ENCODE measurements at regions not wholly inside any gene's neighbourhood (a gene's known extent, or its start where the extent isn't known, plus 50 kb on each side); places are given as distances from the start of the nearest gene placed in this dataset.

- no peak for TF ChIP-seq CTCF (IDR thresholded peaks at IDR 0.05; ENCODE audit: insufficient read depth, low read depth, low read length, missing control alignments)
- no peak for DNase-seq (ENCODE audit: low read depth)
- no peak overlapping the region for H3K4me3 ChIP-seq (ENCODE audit: low read length)
Measured at GRCh38 chr4:152098365-152099060, 337.7 kb upstream of the GATB start.

- no peak for TF ChIP-seq CTCF (IDR thresholded peaks at IDR 0.05; ENCODE audit: insufficient read depth, low read depth, low read length, missing control alignments)
- no peak overlapping the region for H3K4me3 ChIP-seq (ENCODE audit: low read length)
- DNase-seq (ENCODE audit: low read depth), result no peak
Measured at GRCh38 chr4:152097371-152097770, 336.6 kb upstream of the GATB start.

GRCh38 chr4:152095701-152096070 lies 334.9 kb upstream of the GATB start:
- peak; percentile 54 for DNase-seq (ENCODE audit: low read depth)
- no peak overlapping the region for H3K4me3 ChIP-seq (ENCODE audit: low read length)
- TF ChIP-seq CTCF (IDR thresholded peaks at IDR 0.05; ENCODE audit: insufficient read depth, low read depth, low read length, missing control alignments), result no peak

- DNase-seq (ENCODE audit: low read depth), result peak; percentile 52
- no peak overlapping the region for H3K4me3 ChIP-seq (ENCODE audit: low read length)
- no peak for TF ChIP-seq CTCF (IDR thresholded peaks at IDR 0.05; ENCODE audit: insufficient read depth, low read depth, low read length, missing control alignments)
Measured at GRCh38 chr4:152094970-152095700, 334.3 kb upstream of the GATB start.

GRCh38 chr4:152091405-152091804 lies 330.6 kb upstream of the GATB start:
- H3K4me3 ChIP-seq (ENCODE audit: low read length), result no peak overlapping the region
- no peak for TF ChIP-seq CTCF (IDR thresholded peaks at IDR 0.05; ENCODE audit: insufficient read depth, low read depth, low read length, missing control alignments)
- no peak for DNase-seq (ENCODE audit: low read depth)

- no peak for DNase-seq (ENCODE audit: low read depth)
- TF ChIP-seq CTCF (IDR thresholded peaks at IDR 0.05; ENCODE audit: insufficient read depth, low read depth, low read length, missing control alignments), result no peak
- no peak overlapping the region for H3K4me3 ChIP-seq (ENCODE audit: low read length)
Measured at GRCh38 chr4:152090543-152090942, 329.7 kb upstream of the GATB start.

Data from epithelial cell of esophagus (primary cell).